Ascending aorta (tissue), 2 donors: ENCODE measurements at regions not wholly inside any gene's neighbourhood (a gene's known extent, or its start where the extent isn't known, plus 50 kb on each side); places are given as distances from the start of the nearest gene placed in this dataset.

ENCODE experiments used
- DNase-seq, 2 donors: peaks; one replicate each; pipeline ENCODE4 v3.0.0-alpha.2; 2019; ENCODE audit warnings: low spot score in 2 of 2
- H3K27ac ChIP-seq, 2 donors: fragments of 200-600 bp; sonication (generic); one replicate each; pipeline ENCODE4 v1.5.1; 2016 to 2017; ENCODE audit warnings: mild to moderate bottlenecking in 1 of 2
- H3K27me3 ChIP-seq: fragments of 200-600 bp; sonication (generic); one replicate; pipeline ENCODE4 v1.5.1; 2017
- H3K36me3 ChIP-seq, 2 donors: fragments of 200-600 bp; sonication (generic); one replicate each; pipeline ENCODE4 v1.5.1; 2016
- H3K4me1 ChIP-seq, 2 donors: fragments of 200-600 bp; sonication (generic); one replicate each; pipeline ENCODE4 v1.5.1; 2016 to 2017; ENCODE audit warnings: mild to moderate bottlenecking in 1 of 2
- H3K4me3 ChIP-seq, 2 donors: fragments of 200-600 bp; sonication (generic); one replicate each; pipeline ENCODE4 v1.5.1; 2016 to 2017; ENCODE audit warnings: mild to moderate bottlenecking in 1 of 2
- H3K9me3 ChIP-seq, 2 donors: fragments of 200-600 bp; sonication (generic); one replicate each; pipeline ENCODE4 v1.5.1; 2016
- intact Hi-C: fragments of 100-400 bp; cut with DNase I; formaldehyde crosslinking; loops from one replicate; pipeline ENCODE4 v1.15.1; 2023
- TF ChIP-seq, protein P1 (sequence below), 3 experiments: fragments of 200-600 bp in 2 of 3; fragments of 450-650 bp in 1 of 3; sonication (generic) in 2 of 3; IDR thresholded peaks; one replicate each; pipeline ENCODE4 v1.5.1; 2016 to 2019; ENCODE audit warnings: antibody characterized with exemption in 3 of 3, mild to moderate bottlenecking in 1 of 3, moderate library complexity in 1 of 3

DNA sequence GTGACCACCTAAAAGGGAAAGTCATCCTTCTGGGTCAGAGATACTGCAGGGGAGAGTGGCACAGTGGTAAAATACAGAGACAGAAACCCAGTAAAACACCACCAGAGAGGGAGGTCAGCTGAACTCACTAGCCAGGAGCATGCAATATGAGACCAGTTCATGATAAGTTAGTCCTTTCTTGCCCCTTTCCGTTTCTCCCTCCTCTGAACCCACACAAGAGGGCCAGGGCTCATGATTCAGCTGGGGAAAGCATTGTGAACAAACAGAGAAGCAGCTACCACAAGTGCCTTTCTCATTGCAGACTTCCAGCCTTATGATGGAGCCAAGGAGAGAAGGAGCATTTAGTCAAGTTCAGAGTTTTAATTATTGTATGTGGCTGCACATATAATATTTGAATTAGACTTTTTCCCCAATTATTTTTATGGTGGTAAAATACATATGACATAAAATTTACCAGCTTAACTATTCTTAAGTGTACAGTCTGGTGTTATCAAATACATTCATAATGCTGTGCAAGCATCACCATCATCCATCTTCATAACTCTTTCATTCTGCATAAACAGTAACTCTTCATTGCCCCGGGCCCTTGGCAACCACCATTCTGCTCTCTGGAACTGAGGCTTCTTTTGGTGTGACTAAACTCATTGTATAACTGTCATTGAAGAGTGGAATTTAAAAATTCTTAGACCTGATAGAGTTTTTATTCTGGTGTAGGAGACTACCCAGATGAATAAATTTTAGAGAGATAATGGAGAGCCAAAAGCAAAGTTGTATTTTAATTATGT, 114.6 kb downstream of the DDIT4L start:
- H3K27me3 ChIP-seq = no peaks in the 10 kb centered on the region
- H3K4me1 ChIP-seq = no peaks in the 10 kb centered on the region
- TF ChIP-seq, protein P1, sequence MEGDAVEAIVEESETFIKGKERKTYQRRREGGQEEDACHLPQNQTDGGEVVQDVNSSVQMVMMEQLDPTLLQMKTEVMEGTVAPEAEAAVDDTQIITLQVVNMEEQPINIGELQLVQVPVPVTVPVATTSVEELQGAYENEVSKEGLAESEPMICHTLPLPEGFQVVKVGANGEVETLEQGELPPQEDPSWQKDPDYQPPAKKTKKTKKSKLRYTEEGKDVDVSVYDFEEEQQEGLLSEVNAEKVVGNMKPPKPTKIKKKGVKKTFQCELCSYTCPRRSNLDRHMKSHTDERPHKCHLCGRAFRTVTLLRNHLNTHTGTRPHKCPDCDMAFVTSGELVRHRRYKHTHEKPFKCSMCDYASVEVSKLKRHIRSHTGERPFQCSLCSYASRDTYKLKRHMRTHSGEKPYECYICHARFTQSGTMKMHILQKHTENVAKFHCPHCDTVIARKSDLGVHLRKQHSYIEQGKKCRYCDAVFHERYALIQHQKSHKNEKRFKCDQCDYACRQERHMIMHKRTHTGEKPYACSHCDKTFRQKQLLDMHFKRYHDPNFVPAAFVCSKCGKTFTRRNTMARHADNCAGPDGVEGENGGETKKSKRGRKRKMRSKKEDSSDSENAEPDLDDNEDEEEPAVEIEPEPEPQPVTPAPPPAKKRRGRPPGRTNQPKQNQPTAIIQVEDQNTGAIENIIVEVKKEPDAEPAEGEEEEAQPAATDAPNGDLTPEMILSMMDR (IDR thresholded peaks at IDR 0.05) = no peak
- DNase-seq = no peak
- H3K27ac ChIP-seq = no peak overlapping the region
- no peaks in the 10 kb centered on the region for H3K9me3 ChIP-seq
- intact Hi-C loops = no loop called here
- H3K4me3 ChIP-seq = no peak overlapping the region
- H3K36me3 ChIP-seq = no peaks in the 10 kb centered on the region

DNA sequence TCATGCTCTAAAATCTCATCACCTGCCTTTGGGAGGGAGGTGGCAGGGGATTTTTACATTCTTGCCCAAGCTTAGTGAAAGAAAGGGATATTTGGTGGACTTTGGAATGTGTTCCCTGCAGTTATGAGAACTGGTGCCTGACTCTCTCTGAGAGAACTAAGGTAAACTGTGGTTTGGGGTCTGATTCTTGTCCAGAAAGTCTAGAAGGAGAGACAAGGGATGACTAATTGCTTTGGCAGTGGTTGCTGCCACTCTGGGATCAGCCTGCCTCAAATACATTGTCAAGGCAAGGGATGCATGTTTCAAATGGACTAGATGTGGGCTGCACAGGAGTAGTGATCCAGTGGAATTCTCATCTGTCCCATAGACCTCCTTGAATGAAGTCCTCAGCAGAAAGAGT, 115.2 kb downstream of the DDIT4L start:
- Histone ChIP-seq H3K9me3 (no peaks in the 10 kb centered on the region), H3K27me3 (no peaks in the 10 kb centered on the region), H3K4me1 (no peaks in the 10 kb centered on the region), H3K27ac (no peak overlapping the region), H3K36me3 (no peaks in the 10 kb centered on the region), H3K4me3 (no peak overlapping the region)
- intact Hi-C loops = no loop called here
- TF ChIP-seq, protein P1 (IDR thresholded peaks at IDR 0.05) = no peak
- DNase-seq = no peak

DNA sequence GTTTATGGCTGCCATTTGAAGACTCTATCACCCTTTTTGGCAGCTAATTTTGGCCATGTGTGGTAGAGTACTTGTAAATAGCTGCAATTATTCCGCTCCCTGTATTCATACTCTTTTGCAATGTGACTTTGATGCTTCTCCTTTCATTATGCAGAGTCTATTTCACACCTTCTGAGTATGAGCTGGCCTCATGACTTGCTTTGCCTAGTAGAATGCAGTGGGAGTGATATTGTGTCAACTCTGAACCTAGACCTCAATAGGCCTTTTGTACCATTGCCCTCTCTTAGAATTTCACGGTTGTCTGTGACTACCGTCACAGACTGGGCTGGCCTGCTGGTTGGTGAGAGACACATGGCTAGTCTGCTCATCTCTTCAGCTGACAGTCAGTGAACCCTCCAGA, 118.8 kb downstream of the DDIT4L start:
- intact Hi-C loops = no loop called here
- TF ChIP-seq, protein P1 (IDR thresholded peaks at IDR 0.05) = no peak
- H3K27me3 ChIP-seq = no peaks in the 10 kb centered on the region
- no peak overlapping the region for H3K4me3 ChIP-seq
- DNase-seq = no peak
- H3K36me3 ChIP-seq = no peaks in the 10 kb centered on the region
- no peaks in the 10 kb centered on the region for H3K9me3 ChIP-seq
- H3K4me1 ChIP-seq = no peaks in the 10 kb centered on the region
- no peak overlapping the region for H3K27ac ChIP-seq

DNA sequence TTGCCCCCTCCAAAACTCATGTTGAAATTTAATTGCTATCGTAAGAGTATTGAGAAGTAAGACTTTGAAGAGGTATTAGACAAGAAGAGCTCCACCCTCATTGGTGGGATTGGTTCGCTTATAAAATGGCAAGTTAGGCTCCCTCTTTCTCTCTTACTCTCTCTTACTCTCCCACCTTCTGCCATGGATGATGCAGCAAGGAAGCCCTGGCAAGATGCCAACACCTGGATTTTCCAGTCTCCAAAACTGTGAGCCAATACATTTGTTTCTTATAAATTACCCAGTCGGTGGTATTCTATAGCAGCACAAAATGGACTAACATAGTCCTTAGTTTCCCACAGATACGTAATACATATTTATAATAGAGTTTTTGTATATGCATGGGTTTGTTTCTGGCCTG, 119.4 kb downstream of the DDIT4L start:
- TF ChIP-seq, protein P1 (IDR thresholded peaks at IDR 0.05) = no peak
- no peak overlapping the region for H3K27ac ChIP-seq
- H3K9me3 ChIP-seq = no peaks in the 10 kb centered on the region
- H3K4me1 ChIP-seq = no peaks in the 10 kb centered on the region
- no peak for DNase-seq
- intact Hi-C loops = no loop called here
- H3K27me3 ChIP-seq = no peaks in the 10 kb centered on the region
- no peak overlapping the region for H3K4me3 ChIP-seq
- no peaks in the 10 kb centered on the region for H3K36me3 ChIP-seq

DNA sequence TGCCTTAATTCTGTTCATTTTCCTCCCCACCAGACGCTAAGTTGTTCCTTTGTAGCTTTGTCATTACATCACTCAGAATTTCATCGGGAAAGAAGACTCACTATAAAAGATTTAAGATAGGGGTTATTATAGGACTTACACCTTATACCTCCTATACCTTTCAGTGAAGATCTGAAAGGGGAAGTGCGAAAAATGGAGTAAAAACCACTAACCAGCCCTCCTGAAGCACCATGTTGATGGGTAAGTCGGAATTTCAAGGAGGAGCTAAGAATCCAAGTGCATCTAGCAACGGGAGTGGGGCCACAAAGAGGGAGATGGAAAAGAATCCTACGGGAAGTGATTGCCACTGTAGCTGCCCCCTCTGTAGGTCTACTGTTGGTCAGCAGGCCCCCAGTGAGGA, 119.1 kb upstream of the H2AZ1 start:
- no peak for DNase-seq
- Histone ChIP-seq H3K4me3 (no peak overlapping the region), H3K4me1 (no peaks in the 10 kb centered on the region), H3K9me3 (no peaks in the 10 kb centered on the region), H3K36me3 (no peaks in the 10 kb centered on the region), H3K27ac (no peak overlapping the region), H3K27me3 (no peaks in the 10 kb centered on the region)
- TF ChIP-seq, protein P1 (IDR thresholded peaks at IDR 0.05) = no peak
- intact Hi-C loops = no loop called here

DNA sequence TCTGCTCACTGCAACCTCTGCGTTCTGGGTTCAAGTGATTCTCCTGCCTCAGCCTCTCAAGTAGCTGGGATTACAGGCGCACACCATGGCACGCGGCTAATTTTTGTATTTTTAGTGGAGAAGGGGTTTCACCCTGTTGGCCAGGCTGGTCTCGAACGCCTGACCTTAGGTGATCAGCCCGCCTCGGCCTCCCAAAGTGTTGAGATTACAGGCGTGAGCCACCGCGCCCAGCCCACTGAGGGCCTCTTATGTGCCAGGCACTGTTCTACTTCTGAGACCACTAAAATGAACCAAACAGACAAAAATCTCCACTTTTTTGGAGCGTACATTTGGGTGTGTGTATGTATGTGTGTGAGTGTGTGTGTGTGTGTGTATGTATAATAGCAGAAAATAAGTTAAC, 117.2 kb upstream of the H2AZ1 start:
- H3K9me3 ChIP-seq = no peaks in the 10 kb centered on the region
- H3K27me3 ChIP-seq = no peaks in the 10 kb centered on the region
- TF ChIP-seq, protein P1 (IDR thresholded peaks at IDR 0.05) = no peak
- H3K36me3 ChIP-seq = no peaks in the 10 kb centered on the region
- H3K27ac ChIP-seq = no peak overlapping the region
- H3K4me1 ChIP-seq = no peaks in the 10 kb centered on the region
- H3K4me3 ChIP-seq = no peak overlapping the region
- no peak for DNase-seq
- intact Hi-C loops = no loop called here
